ENCODE measurements at regions not wholly inside any gene's neighbourhood (a gene's known extent, or its start where the extent isn't known, plus 50 kb on each side); places are given as distances from the start of the nearest gene placed in this dataset.

- no peak for TF ChIP-seq CTCF (IDR thresholded peaks at IDR 0.05)
- TF ChIP-seq KAT7 (CRISPR knock-in tag; IDR thresholded peaks at IDR 0.05; ENCODE audit: borderline replicate concordance), result no peak
- no peak for TF ChIP-seq USF2 (CRISPR knock-in tag; IDR thresholded peaks at IDR 0.05)
- no peak for TF ChIP-seq FOXP4 (CRISPR knock-in tag; IDR thresholded peaks at IDR 0.05)
Observed at GRCh38 chr10:120212275-120212674, 244.8 kb upstream of the PLPP4 start.
